HG02678 (cell line): ENCODE measurements at regions not wholly inside any gene's neighbourhood (a gene's known extent, or its start where the extent isn't known, plus 50 kb on each side); places are given as distances from the start of the nearest gene placed in this dataset.

Source experiments
- ATAC-seq: cut with Tn5 transposase; IDR thresholded peaks from one replicate; pipeline ENCODE4 v1.9.1; 2021; ENCODE audit warnings: mild to moderate bottlenecking, moderate library complexity; ENCODE audit not compliant: unreplicated experiment

GRCh38 chr2:129242269-129242668, 737.2 kb upstream of the RAB6C start:
- ATAC-seq = no peak

GRCh38 chr2:129247751-129248150, 731.7 kb upstream of the RAB6C start:
- no peak for ATAC-seq

GRCh38 chr2:129248198-129248597, 731.3 kb upstream of the RAB6C start:
- no peak for ATAC-seq

- ATAC-seq = no peak
Measured at GRCh38 chr2:129252781-129253460, 726.5 kb upstream of the RAB6C start.

DNA sequence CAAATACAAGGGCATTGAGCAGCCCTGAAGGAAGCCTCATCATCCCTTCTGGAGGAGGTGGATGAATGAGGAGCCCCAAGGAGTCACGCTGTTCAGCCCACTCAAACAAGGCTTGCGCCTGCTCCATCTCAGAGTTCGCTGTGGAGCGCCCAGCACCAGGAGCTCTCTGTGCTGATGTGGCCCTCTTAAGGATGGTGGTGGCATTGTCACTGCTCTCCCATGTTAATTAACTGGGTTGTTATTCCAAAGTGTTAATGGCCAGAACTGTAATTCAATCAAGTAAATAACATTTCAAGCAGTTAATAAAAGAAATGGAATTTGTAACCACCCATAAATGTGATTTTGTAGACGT, 726.0 kb upstream of the RAB6C start:
- ATAC-seq = no peak

GRCh38 chr2:129254718-129255117, 724.7 kb upstream of the RAB6C start:
- no peak for ATAC-seq

- no peak for ATAC-seq
Measured at GRCh38 chr2:129255610-129256313, 723.7 kb upstream of the RAB6C start.

DNA sequence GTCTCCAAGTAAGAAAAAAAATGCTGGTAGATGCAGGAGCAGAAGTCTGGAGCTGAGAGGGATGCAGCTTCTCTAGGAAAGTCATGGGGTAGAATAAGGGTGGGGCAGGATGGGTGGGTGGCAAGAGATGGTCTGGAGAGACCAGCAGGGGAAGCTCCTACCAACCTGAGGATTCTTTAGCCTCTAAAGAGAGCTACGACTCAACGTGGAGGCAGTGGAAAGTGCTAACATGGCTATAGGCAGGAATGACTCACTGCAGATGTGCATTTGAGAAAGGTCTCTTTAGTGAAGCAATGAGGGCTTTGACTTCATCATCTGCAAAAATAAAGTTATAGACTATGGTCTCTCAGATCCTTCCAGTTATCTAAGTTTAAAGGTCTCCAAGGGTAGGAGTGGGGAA, 722.8 kb upstream of the RAB6C start:
- no peak for ATAC-seq

DNA sequence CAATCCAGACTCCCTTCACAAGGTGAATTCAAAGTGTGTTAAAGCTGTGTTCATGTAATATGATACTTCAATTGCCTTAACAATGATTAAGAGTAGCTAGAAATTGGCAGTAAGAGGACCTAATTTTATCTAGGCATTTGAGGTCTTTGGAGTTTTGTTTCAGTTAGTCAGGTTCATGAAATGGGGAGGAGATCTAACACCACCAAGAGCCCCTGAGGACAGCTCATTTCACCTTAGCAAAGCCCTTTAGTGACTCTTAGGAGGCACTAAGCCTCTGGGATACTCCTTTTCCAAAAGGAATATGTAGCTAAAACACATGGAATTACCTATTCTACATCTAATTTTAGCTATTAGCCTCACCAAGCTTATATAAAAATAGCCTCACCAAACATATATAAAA, 716.5 kb upstream of the RAB6C start:
- ATAC-seq = no peak

DNA sequence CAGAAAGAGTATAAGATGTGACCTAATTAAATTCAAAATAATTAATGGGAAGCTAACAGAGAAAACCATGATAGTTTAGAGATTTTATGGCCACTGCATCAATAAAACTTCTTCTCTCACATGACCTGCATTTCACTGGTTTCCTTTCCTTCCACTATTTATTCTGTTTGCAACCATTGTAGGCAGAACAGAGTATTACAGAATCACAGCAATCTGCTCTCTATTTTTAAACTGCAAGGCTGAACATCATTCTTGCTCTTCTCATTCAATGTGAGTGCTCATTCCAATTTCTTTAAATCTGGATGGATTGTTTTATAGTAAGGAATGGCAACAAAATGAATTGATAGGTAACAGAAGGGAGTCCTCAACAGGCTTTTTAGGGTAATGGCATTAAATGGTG, 715.5 kb upstream of the RAB6C start:
- no peak for ATAC-seq

- no peak for ATAC-seq
Measured at GRCh38 chr2:129267559-129267958, 711.9 kb upstream of the RAB6C start.

- ATAC-seq = no peak
Measured at GRCh38 chr2:129273266-129274037, 706.0 kb upstream of the RAB6C start.

DNA sequence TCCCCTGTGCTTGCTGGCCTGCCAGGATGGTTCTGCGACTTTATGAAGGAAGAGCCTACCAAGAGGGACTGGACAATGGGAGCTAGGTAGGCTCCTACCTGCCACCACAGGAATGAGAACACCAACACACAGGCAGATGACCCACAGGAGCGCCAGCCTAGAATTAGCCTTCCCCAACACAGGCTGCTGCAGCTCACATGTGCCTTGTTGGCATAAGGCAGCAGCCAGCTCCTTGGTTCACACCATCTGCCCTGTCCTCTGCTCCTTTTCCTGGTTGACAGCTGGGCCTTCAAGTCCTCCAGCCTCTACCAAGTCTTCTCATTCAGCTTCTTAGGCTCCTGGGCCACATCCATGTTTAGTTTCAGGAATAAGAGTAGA, 705.4 kb upstream of the RAB6C start:
- ATAC-seq = no peak

GRCh38 chr2:129274918-129275317, 704.5 kb upstream of the RAB6C start:
- no peak for ATAC-seq

DNA sequence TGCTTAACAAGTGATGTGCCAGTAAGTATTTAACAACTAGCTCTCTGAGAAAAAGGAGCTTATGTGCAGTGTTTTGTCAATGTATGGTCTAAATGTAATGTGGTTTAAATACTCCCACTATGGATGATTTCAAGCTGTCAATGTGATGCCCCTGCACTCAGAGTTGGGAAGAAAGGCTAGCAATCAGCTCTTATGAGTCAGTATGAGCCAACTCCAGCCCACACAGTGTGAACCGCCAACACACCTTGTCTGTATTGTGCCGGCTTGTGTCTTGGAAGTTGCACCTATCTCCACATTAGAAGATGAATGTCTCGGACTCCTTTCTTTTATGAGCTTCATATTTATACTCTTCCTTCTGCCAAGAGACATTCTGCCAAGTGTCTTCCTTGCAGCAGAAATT, 703.8 kb upstream of the RAB6C start:
- no peak for ATAC-seq

DNA sequence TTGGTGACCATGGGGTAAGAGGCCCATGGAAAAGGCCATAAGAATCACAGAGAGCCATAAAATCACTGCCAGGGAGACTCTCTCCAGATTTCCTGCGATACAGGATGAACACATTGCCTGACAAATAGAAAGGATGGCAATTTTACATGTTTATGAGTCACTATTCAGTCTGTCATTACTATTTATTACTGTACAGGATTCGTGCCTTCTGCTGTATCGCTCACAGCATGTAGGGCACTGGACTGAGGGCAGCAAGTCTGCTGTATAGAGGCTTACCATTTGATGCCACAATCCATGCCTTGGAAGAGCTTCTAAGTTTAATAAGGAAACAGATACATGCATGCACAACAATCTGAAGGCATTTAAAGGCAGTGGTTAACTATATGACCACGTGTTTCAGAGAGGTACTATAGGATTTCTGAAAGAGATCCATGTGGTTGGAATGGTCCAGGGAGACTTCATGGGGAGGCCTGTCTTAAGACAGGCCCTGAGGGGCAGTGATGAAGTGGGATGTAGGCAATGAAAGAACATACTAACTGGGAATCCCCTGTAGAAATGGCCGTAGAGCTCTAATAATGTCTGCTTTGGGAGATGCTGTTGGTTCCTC, 702.4 kb upstream of the RAB6C start:
- no peak for ATAC-seq

GRCh38 chr2:129277585-129277981, 701.9 kb upstream of the RAB6C start:
- no peak for ATAC-seq

DNA sequence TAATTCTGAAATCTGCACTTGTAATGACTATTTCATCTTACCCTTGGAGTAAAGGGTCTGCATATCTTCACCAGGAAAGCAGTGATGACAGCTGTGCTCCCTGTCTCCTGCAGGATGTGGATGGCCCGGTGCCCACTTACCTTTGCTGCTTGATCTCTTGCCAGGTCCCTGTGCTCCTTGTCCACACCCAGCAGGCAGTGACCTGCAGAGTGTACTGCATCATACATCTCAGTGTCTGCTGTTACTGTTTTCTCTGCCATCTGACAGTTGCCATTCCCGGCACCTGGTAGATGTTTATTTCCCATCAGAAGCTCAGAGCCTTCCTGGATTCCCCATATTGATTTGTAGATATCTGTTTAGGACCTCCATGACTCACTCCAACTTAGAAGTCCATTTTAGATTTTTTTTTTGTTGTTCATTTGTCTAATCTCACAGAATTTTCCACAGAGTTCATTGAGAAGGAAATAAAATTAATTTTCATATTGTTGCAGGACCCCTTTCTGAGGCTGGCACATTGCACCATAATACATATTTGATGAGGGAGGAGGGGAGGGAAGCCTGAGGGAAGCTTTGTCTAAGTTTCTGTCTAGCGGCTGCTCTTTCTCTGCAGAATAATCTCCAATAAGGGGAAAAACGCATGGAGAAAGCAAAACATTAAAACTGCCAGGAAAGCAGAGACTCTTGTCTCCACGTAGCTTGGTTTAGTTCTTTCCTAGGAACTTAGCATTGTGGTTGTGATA, 697.5 kb upstream of the RAB6C start:
- ATAC-seq = no peak

- no peak for ATAC-seq
Measured at GRCh38 chr2:129285012-129285411, 694.5 kb upstream of the RAB6C start.

GRCh38 chr2:129293326-129293725, 686.1 kb upstream of the RAB6C start:
- no peak for ATAC-seq

DNA sequence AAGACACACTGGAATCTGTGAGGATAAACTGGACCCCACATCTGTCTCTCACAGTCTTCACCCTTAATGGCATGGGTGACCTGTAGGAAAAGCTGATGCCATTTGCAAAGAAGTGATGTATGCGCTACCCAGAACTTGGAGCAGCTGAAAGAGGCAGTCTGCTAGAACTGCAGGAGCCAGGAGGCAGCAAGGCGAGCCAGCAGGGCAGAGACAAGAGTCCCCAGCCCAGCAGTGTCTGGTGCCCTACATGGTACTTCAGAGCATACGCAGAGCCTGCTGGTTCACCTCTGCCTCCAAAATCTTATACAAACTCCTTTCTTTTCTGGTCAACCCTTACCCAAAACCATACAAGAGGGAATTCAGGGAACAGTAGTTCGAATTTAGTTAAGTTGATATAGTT, 683.1 kb upstream of the RAB6C start:
- ATAC-seq = no peak
